A673 (cell line): ENCODE measurements at regions not wholly inside any gene's neighbourhood (a gene's known extent, or its start where the extent isn't known, plus 50 kb on each side); places are given as distances from the start of the nearest gene placed in this dataset.

ENCODE experiments used
- BruUV-seq: library from RNA; stranded (reverse); fragments of 400-500 nt; replicated peaks from 2 replicates; lab custom pipeline; 2021; lab: Mats Ljungman, UMichigan
- CTCF ChIA-PET: fragments of 300-600 bp; sonication (Branson Sonifier 250); formaldehyde crosslinking; loops from one replicate; lab custom pipeline; 2022; ENCODE audit warnings: antibody characterized with exemption; lab: Charles Lee
- POLR2A ChIA-PET: fragments of 300-600 bp; sonication (Branson Sonifier 250); formaldehyde crosslinking; loops from one replicate; lab custom pipeline; 2022; ENCODE audit warnings: antibody characterized with exemption; ENCODE audit not compliant: low non-redundant PET; lab: Charles Lee
- DNase-seq: peaks from one replicate; pipeline ENCODE4 v3.0.0-alpha.2; 2015; ENCODE audit warnings: low spot score
- H3K27ac ChIP-seq: fragments of 200-600 bp; sonication (generic); 2 replicates; pipeline ENCODE4 v1.5.1; 2016; ENCODE audit warnings: mixed run types, low read depth, mild to moderate bottlenecking, mixed read lengths, antibody characterized with exemption, low read length; ENCODE audit not compliant: poor library complexity, severe bottlenecking
- H3K27me3 ChIP-seq: fragments of 200-600 bp; sonication (generic); replicated peaks from 2 replicates; pipeline ENCODE4 v1.6.1; 2017; ENCODE audit warnings: mixed run types, low read depth, mild to moderate bottlenecking, mixed read lengths, antibody characterized with exemption, low read length; ENCODE audit not compliant: insufficient read depth, poor library complexity
- H3K36me3 ChIP-seq: fragments of 200-600 bp; sonication (generic); 2 replicates; pipeline ENCODE4 v1.6.1; 2016; ENCODE audit warnings: mixed run types, mild to moderate bottlenecking, mixed read lengths, antibody characterized with exemption, low read length; ENCODE audit not compliant: insufficient read depth, poor library complexity, severe bottlenecking
- H3K4me1 ChIP-seq: fragments of 200-600 bp; sonication (generic); 2 replicates; pipeline ENCODE4 v1.6.1; 2017; ENCODE audit warnings: mixed run types, mild to moderate bottlenecking, mixed read lengths, antibody characterized with exemption, low read length; ENCODE audit not compliant: insufficient read depth, poor library complexity, severe bottlenecking
- H3K4me3 ChIP-seq: fragments of 200-600 bp; sonication (generic); 2 replicates; pipeline ENCODE4 v1.5.1; 2016; ENCODE audit warnings: low read depth, mixed run types, mild to moderate bottlenecking, mixed read lengths, low read length; ENCODE audit not compliant: poor library complexity, severe bottlenecking
- H3K9me3 ChIP-seq: fragments of 200-600 bp; sonication (generic); 2 replicates; pipeline ENCODE4 v1.6.1; 2016; ENCODE audit warnings: mixed run types, low read depth, mild to moderate bottlenecking, mixed read lengths, antibody characterized with exemption, low read length; ENCODE audit not compliant: poor library complexity, severe bottlenecking
- EZH2 ChIP-seq: fragments of 200-600 bp; sonication (generic); IDR thresholded peaks from 2 replicates; pipeline ENCODE4 v1.6.1; 2017; ENCODE audit warnings: borderline replicate concordance, low read depth, mild to moderate bottlenecking, mixed read lengths, antibody characterized with exemption, low read length; ENCODE audit not compliant: poor library complexity, severe bottlenecking
- intact Hi-C: fragments of 100-400 bp; cut with micrococcal nuclease; formaldehyde crosslinking; loops from one replicate; pipeline ENCODE4 v1.10.0; 2022; ENCODE audit not compliant: unreplicated experiment
- TF ChIP-seq, protein P1 (sequence below): fragments of 300-800, 200-600 bp; sonication (generic); conservative IDR thresholded peaks from 2 replicates; pipeline ENCODE4 v1.5.1; 2017; ENCODE audit warnings: low read depth, mild to moderate bottlenecking, antibody characterized with exemption, low read length, moderate library complexity, mixed read lengths

- no peaks in the 10 kb centered on the region for H3K36me3 ChIP-seq
- intact Hi-C loops = no loop called here
- POLR2A ChIA-PET = no interaction called here
- H3K27ac ChIP-seq = no peak overlapping the region
- no peak for TF ChIP-seq EZH2
- TF ChIP-seq, protein P1, sequence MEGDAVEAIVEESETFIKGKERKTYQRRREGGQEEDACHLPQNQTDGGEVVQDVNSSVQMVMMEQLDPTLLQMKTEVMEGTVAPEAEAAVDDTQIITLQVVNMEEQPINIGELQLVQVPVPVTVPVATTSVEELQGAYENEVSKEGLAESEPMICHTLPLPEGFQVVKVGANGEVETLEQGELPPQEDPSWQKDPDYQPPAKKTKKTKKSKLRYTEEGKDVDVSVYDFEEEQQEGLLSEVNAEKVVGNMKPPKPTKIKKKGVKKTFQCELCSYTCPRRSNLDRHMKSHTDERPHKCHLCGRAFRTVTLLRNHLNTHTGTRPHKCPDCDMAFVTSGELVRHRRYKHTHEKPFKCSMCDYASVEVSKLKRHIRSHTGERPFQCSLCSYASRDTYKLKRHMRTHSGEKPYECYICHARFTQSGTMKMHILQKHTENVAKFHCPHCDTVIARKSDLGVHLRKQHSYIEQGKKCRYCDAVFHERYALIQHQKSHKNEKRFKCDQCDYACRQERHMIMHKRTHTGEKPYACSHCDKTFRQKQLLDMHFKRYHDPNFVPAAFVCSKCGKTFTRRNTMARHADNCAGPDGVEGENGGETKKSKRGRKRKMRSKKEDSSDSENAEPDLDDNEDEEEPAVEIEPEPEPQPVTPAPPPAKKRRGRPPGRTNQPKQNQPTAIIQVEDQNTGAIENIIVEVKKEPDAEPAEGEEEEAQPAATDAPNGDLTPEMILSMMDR = no peak
- H3K4me3 ChIP-seq = no peak overlapping the region
- BruUV-seq = no TSS peak
- DNase-seq = no peak
- H3K4me1 ChIP-seq = no peaks in the 10 kb centered on the region
- H3K27me3 ChIP-seq = no peaks in the 10 kb centered on the region
- H3K9me3 ChIP-seq = no peaks in the 10 kb centered on the region
- CTCF ChIA-PET = no interaction called here
Observed at GRCh38 chr5:155275222-155275621, 261.7 kb downstream of the KIF4B start.

- BruUV-seq = no TSS peak
- POLR2A ChIA-PET = no interaction called here
Observed at GRCh38 chr5:155276231-155276630, 262.7 kb downstream of the KIF4B start.

GRCh38 chr5:155278532-155278931 lies 265.0 kb downstream of the KIF4B start:
- Histone ChIP-seq H3K27me3 (peaks cover 6% of the 10 kb centered on the region), H3K9me3 (no peaks in the 10 kb centered on the region), H3K4me3 (no peak overlapping the region), H3K27ac (no peak overlapping the region), H3K4me1 (no peaks in the 10 kb centered on the region), H3K36me3 (no peaks in the 10 kb centered on the region)
- ChIA-PET POLR2A (no interaction called here), CTCF (no interaction called here)
- intact Hi-C loops = no loop called here
- no TSS peak for BruUV-seq
- TF ChIP-seq EZH2 = no peak
- TF ChIP-seq, protein P1 = no peak
- no peak for DNase-seq

More at GRCh38 chr5:155276231-155276630, 262.7 kb downstream of the KIF4B start:
- Histone ChIP-seq H3K4me1 (no peaks in the 10 kb centered on the region), H3K36me3 (no peaks in the 10 kb centered on the region), H3K27me3 (no peaks in the 10 kb centered on the region), H3K4me3 (no peak overlapping the region), H3K9me3 (no peaks in the 10 kb centered on the region), H3K27ac (no peak overlapping the region)
- intact Hi-C loops = no loop called here
- TF ChIP-seq, protein P1 = no peak
- no peak for TF ChIP-seq EZH2
- CTCF ChIA-PET = no interaction called here
- no peak for DNase-seq
